ENCODE measurements at regions not wholly inside any gene's neighbourhood (a gene's known extent, or its start where the extent isn't known, plus 50 kb on each side); places are given as distances from the start of the nearest gene placed in this dataset.

DNA sequence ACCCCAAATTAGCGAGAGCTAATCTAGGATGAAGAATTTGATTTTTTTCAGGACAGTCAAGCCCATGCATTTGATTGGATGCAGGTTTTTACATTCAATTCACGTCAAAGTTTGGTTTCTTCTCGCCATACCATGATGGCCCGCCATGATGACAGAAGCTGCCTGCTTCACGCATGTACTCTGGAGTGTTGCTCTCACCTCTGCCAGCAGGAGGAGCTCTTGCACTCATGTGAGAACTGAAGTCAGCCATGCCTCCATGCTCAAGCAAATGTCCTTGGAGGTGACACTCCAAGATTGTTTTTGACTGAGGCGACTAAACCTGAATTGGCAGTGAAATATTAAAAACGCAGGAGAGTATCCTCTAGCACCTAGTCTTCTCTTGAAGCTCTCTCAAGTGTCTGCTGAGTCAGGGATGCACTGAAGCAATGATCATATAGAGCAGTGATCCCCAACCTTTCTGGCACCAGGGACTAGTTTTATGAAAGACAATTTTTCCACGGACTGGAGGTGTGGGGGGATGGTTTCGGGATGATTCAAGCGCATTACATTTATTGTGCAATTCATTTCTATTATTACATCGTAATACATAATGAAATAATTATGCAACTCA, 120.9 kb downstream of the SAMMSON start:
- peak; percentile 73 for DNase-seq

- DNase-seq: no peak
Observed at GRCh38 chr3:70127192-70127591, 127.7 kb downstream of the SAMMSON start.

DNA sequence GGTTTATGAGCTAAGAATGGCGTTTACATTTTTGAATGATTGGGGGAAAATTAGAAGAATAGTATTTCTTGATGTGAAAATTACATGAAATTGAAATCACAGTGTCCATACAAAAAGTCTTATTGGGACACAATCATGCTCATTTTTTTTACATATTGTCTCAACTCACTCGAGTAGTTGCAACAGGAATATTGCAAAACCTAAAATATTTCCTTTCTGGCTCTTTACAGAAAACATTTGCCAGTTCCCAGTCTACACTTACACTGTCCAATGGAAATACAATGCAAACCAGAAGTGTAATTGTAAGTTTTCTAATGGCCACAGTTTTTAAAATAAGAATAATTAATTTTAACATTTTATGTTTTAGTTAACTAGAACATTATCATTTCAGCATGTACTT, 137.8 kb downstream of the SAMMSON start:
- no peak for DNase-seq

DNA sequence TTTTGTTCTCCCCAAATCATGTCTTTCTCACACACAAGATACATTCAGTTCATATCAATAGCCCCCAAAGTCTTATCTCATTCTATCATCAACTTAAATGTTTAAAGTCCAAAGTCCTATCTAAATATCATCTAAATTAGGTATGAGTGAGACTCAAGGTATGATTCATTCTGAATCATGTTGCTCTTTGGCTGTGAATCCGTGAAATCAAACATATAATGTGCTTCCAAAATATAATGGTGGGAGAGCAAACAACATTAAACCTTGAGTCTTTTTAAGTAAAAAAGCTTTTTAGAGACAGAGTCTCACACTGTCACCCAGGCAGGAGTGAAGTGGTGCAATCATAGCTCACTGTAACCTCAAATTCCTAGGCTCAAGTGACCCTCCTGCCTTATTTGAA, 139.1 kb downstream of the SAMMSON start:
- no peak for DNase-seq
